Vagina (tissue), 2 donors: ENCODE measurements at regions not wholly inside any gene's neighbourhood (a gene's known extent, or its start where the extent isn't known, plus 50 kb on each side); places are given as distances from the start of the nearest gene placed in this dataset.

ENCODE experiments used
- DNase-seq, 2 donors: peaks; one replicate each; pipeline ENCODE4 v3.0.0-alpha.2; 2017; ENCODE audit errors: extremely low spot score in 2 of 2
- H3K27ac ChIP-seq: fragments of 200-600 bp; sonication (generic); one replicate; pipeline ENCODE4 v1.5.1; 2019
- H3K27me3 ChIP-seq: fragments of 200-600 bp; sonication (generic); one replicate; pipeline ENCODE4 v1.5.1; 2019
- H3K36me3 ChIP-seq, 2 donors: fragments of 200-600 bp; sonication (generic); one replicate each; pipeline ENCODE4 v1.5.1; 2017 to 2019
- H3K4me1 ChIP-seq: fragments of 200-600 bp; sonication (generic); one replicate; pipeline ENCODE4 v1.5.1; 2019
- H3K4me3 ChIP-seq, 2 donors: fragments of 200-600 bp; sonication (generic); 1 replicate in 1 of 2; 2 replicates in 1 of 2; pipeline ENCODE4 v1.5.1; 2016 to 2019
- H3K9me3 ChIP-seq: fragments of 200-600 bp; sonication (generic); one replicate; pipeline ENCODE4 v1.5.1; 2019
- POLR2A ChIP-seq, 2 donors: fragments of 450-650 bp; IDR thresholded peaks; one replicate each; pipeline ENCODE4 v1.6.1; 2017; ENCODE audit warnings: antibody characterized with exemption in 2 of 2, mild to moderate bottlenecking in 2 of 2, moderate library complexity in 2 of 2
- POLR2AphosphoS5 ChIP-seq, 2 donors: sonication (generic); formaldehyde crosslinking; IDR thresholded peaks; one replicate each; pipeline ENCODE4 v1.9.0; 2017; ENCODE audit warnings: antibody characterized with exemption in 2 of 2, mild to moderate bottlenecking in 2 of 2, low read depth in 1 of 2; ENCODE audit not compliant: insufficient read depth in 1 of 2
- intact Hi-C: fragments of 100-400 bp; cut with DNase I; formaldehyde crosslinking; loops from one replicate; pipeline ENCODE4 v1.15.1; 2023
- TF ChIP-seq, protein P1 (sequence below), 3 experiments: fragments of 450-650 bp in 2 of 3; fragments of 200-600 bp in 1 of 3; sonication (generic) in 1 of 3; IDR thresholded peaks; one replicate each; pipeline ENCODE4 v1.5.1; 2017 to 2019; ENCODE audit warnings: antibody characterized with exemption in 3 of 3, mild to moderate bottlenecking in 2 of 3, moderate library complexity in 2 of 3

DNA sequence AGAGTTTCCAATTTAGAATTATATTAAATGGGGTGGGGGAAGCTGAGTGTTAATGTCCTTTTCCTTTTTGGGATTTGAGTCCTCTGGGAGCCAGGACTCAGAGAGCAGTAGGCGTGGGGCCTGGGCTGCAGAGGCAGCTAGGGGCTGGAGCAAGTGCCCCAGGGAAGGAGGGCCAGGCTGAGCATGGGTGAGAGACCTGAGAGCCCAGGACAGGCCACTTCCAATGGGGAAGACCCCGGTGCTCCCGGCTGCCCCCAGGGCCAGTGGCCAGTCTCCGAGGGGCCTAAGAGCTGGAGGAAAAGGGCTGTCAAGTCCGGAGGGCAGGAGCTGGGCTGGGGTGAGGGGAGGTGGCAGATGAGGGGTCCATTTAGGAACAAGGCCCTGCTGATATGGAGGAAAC is 371.5 kb downstream of the ZNF536 start:
- intact Hi-C loops: no loop called here
- peak; percentile 69 to 85 for DNase-seq
- no peaks in the 10 kb centered on the region for H3K9me3 ChIP-seq

DNA sequence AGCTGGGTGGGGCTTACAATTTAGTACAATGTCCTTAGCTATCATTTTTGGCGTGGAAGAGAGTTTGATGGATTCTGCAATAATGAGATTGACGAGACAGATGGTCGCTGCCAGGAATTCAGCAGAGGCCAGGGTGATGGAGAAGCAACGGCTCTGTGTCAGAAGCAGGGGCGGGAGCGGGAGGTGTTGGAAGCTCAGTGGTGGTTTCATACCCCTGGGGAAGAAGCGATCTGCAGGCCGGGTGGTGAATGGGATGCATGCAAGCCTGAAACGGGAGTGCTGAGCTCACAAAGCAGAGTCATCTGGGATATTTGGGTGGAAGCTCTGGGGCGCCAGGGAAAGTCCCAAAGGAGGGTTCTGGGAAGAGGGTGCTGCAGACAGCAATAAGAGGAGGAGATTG is 370.8 kb downstream of the ZNF536 start:
- no peaks in the 10 kb centered on the region for H3K27me3 ChIP-seq

More for the DNA sequence above, 371.5 kb downstream of the ZNF536 start:
- Histone ChIP-seq H3K4me1 (no peaks in the 10 kb centered on the region), H3K27ac (no peak overlapping the region), H3K27me3 (no peaks in the 10 kb centered on the region), H3K4me3 (no peak overlapping the region), H3K36me3 (no peaks in the 10 kb centered on the region)
- TF ChIP-seq POLR2A (IDR thresholded peaks at IDR 0.05): no peak
- TF ChIP-seq, protein P1, sequence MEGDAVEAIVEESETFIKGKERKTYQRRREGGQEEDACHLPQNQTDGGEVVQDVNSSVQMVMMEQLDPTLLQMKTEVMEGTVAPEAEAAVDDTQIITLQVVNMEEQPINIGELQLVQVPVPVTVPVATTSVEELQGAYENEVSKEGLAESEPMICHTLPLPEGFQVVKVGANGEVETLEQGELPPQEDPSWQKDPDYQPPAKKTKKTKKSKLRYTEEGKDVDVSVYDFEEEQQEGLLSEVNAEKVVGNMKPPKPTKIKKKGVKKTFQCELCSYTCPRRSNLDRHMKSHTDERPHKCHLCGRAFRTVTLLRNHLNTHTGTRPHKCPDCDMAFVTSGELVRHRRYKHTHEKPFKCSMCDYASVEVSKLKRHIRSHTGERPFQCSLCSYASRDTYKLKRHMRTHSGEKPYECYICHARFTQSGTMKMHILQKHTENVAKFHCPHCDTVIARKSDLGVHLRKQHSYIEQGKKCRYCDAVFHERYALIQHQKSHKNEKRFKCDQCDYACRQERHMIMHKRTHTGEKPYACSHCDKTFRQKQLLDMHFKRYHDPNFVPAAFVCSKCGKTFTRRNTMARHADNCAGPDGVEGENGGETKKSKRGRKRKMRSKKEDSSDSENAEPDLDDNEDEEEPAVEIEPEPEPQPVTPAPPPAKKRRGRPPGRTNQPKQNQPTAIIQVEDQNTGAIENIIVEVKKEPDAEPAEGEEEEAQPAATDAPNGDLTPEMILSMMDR (IDR thresholded peaks at IDR 0.05): no peak
- TF ChIP-seq POLR2AphosphoS5 (IDR thresholded peaks at IDR 0.05; ENCODE audit: insufficient read depth in 1 of 2, low read depth in 1 of 2): no peak

DNA sequence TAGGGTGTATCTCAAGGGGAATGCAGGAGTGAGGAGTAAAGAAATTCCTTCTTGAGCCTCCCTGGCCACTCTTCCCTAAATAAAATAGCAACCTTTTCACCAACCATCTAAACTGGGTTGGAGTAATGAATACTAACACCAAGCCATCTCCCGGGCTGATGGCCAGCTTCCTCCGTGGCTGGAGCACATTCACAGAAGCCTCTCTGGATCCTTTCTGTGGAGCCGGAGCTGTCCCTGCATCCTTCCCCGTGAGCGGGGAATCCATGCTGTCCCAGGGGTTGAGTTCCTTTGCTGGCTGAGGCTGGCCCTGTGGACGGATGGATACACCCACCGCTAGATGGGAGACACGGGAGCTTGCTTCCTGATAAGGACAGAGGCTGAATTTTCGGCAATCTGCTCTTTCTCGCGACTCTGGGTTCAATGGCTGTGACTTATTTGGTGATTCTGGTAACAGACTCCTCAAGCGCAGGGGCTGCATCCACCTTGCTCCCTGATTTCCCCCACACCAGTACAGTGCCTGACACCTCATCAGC is 370.3 kb downstream of the ZNF536 start:
- H3K4me1 ChIP-seq: no peaks in the 10 kb centered on the region
- H3K27ac ChIP-seq: no peak overlapping the region
- peak in 1 of 2 donors; percentile 40 for DNase-seq
- no peaks in the 10 kb centered on the region for H3K9me3 ChIP-seq
- no peaks in the 10 kb centered on the region for H3K36me3 ChIP-seq
- no peaks in the 10 kb centered on the region for H3K27me3 ChIP-seq
- no peak overlapping the region for H3K4me3 ChIP-seq
- intact Hi-C loops: no loop called here
- TF ChIP-seq, protein P1 (IDR thresholded peaks at IDR 0.05): no peak
- TF ChIP-seq POLR2A (IDR thresholded peaks at IDR 0.05): no peak
- no peak for TF ChIP-seq POLR2AphosphoS5 (IDR thresholded peaks at IDR 0.05; ENCODE audit: insufficient read depth in 1 of 2, low read depth in 1 of 2)

More for the DNA sequence above, 370.8 kb downstream of the ZNF536 start:
- no peaks in the 10 kb centered on the region for H3K36me3 ChIP-seq
- intact Hi-C loops: no loop called here
- no peak overlapping the region for H3K4me3 ChIP-seq
- H3K27ac ChIP-seq: no peak overlapping the region
- peak in 1 of 2 donors; percentile 60 for DNase-seq
- TF ChIP-seq POLR2A (IDR thresholded peaks at IDR 0.05): no peak
- TF ChIP-seq, protein P1 (IDR thresholded peaks at IDR 0.05): no peak
- TF ChIP-seq POLR2AphosphoS5 (IDR thresholded peaks at IDR 0.05; ENCODE audit: insufficient read depth in 1 of 2, low read depth in 1 of 2): no peak
- H3K4me1 ChIP-seq: no peaks in the 10 kb centered on the region
- H3K9me3 ChIP-seq: no peaks in the 10 kb centered on the region

DNA sequence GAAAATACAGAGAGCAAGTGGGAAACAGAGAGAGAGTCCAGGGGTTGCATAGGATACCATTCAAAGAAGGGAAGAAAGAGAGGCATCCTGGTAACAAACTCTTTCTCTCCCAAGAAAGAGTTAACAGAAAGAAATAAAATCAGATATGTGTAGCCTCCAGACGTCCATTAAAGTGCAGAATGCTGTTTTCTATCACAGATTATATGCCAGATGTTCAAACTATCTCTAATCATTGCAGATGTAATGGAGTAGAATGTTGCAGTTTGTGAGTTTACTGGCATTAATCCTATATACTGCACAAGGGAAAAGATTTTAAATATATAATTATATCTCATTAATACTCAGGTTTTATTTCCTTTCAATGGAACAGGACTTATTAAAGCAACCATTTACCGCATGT is 369.4 kb downstream of the ZNF536 start:
- no peak overlapping the region for H3K27ac ChIP-seq
- H3K4me3 ChIP-seq: no peak overlapping the region
- H3K9me3 ChIP-seq: no peaks in the 10 kb centered on the region
- no peaks in the 10 kb centered on the region for H3K27me3 ChIP-seq
- no peaks in the 10 kb centered on the region for H3K4me1 ChIP-seq
- no peaks in the 10 kb centered on the region for H3K36me3 ChIP-seq
- intact Hi-C loops: no loop called here
- no peak for TF ChIP-seq POLR2AphosphoS5 (IDR thresholded peaks at IDR 0.05; ENCODE audit: insufficient read depth in 1 of 2, low read depth in 1 of 2)
- DNase-seq: no peak

DNA sequence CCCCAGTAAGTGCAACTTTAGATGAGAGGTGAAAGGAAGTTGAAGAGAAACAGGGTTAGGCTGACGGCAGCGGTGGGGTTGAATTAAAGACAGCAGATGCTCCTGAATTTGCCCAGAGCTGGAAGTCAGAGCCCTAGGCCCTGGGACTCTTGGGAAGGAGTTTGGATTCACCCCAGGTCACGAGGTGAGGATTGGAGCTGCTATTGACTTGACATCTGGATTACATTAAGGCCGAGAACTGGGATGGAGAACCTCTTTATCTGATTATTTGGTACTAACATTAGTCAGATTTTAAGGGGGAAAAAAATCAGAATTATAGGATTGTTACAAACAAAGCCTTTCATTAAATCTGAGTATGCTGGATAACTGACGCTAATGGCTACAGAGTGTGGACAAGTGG is 367.2 kb downstream of the ZNF536 start:
- DNase-seq: no peak
- Histone ChIP-seq H3K4me3 (no peak overlapping the region), H3K36me3 (no peaks in the 10 kb centered on the region), H3K4me1 (no peaks in the 10 kb centered on the region), H3K27me3 (no peaks in the 10 kb centered on the region), H3K9me3 (no peaks in the 10 kb centered on the region), H3K27ac (no peak overlapping the region)
- intact Hi-C loops: no loop called here
- TF ChIP-seq, protein P1 (IDR thresholded peaks at IDR 0.05): no peak
- TF ChIP-seq POLR2AphosphoS5 (IDR thresholded peaks at IDR 0.05; ENCODE audit: insufficient read depth in 1 of 2, low read depth in 1 of 2) (no peak), POLR2A (IDR thresholded peaks at IDR 0.05) (no peak)
